Vagina (tissue), 2 donors: ENCODE measurements at regions not wholly inside any gene's neighbourhood (a gene's known extent, or its start where the extent isn't known, plus 50 kb on each side); places are given as distances from the start of the nearest gene placed in this dataset.

Experiments used
- DNase-seq, 2 donors: peaks; one replicate each; pipeline ENCODE4 v3.0.0-alpha.2; 2017; ENCODE audit errors: extremely low spot score in 2 of 2
- H3K27ac ChIP-seq: fragments of 200-600 bp; sonication (generic); one replicate; pipeline ENCODE4 v1.5.1; 2019
- H3K27me3 ChIP-seq: fragments of 200-600 bp; sonication (generic); one replicate; pipeline ENCODE4 v1.5.1; 2019
- H3K36me3 ChIP-seq, 2 donors: fragments of 200-600 bp; sonication (generic); one replicate each; pipeline ENCODE4 v1.5.1; 2017 to 2019
- H3K4me1 ChIP-seq: fragments of 200-600 bp; sonication (generic); one replicate; pipeline ENCODE4 v1.5.1; 2019
- H3K4me3 ChIP-seq, 2 donors: fragments of 200-600 bp; sonication (generic); 1 replicate in 1 of 2; 2 replicates in 1 of 2; pipeline ENCODE4 v1.5.1; 2016 to 2019
- H3K9me3 ChIP-seq: fragments of 200-600 bp; sonication (generic); one replicate; pipeline ENCODE4 v1.5.1; 2019
- POLR2A ChIP-seq, 2 donors: fragments of 450-650 bp; IDR thresholded peaks; one replicate each; pipeline ENCODE4 v1.6.1; 2017; ENCODE audit warnings: antibody characterized with exemption in 2 of 2, mild to moderate bottlenecking in 2 of 2, moderate library complexity in 2 of 2
- POLR2AphosphoS5 ChIP-seq, 2 donors: sonication (generic); formaldehyde crosslinking; IDR thresholded peaks; one replicate each; pipeline ENCODE4 v1.9.0; 2017; ENCODE audit warnings: antibody characterized with exemption in 2 of 2, mild to moderate bottlenecking in 2 of 2, low read depth in 1 of 2; ENCODE audit not compliant: insufficient read depth in 1 of 2
- intact Hi-C: fragments of 100-400 bp; cut with DNase I; formaldehyde crosslinking; loops from one replicate; pipeline ENCODE4 v1.15.1; 2023
- TF ChIP-seq, protein P1 (sequence below), 3 experiments: fragments of 450-650 bp in 2 of 3; fragments of 200-600 bp in 1 of 3; sonication (generic) in 1 of 3; IDR thresholded peaks; one replicate each; pipeline ENCODE4 v1.5.1; 2017 to 2019; ENCODE audit warnings: antibody characterized with exemption in 3 of 3, mild to moderate bottlenecking in 2 of 3, moderate library complexity in 2 of 3

- intact Hi-C loops: no loop called here
- no peaks in the 10 kb centered on the region for H3K27me3 ChIP-seq
- H3K36me3 ChIP-seq: no peaks in the 10 kb centered on the region
- no peak overlapping the region for H3K27ac ChIP-seq
- H3K4me3 ChIP-seq: no peak overlapping the region
- no peaks in the 10 kb centered on the region for H3K9me3 ChIP-seq
- TF ChIP-seq POLR2A (IDR thresholded peaks at IDR 0.05) (no peak), POLR2AphosphoS5 (IDR thresholded peaks at IDR 0.05; ENCODE audit: insufficient read depth in 1 of 2, low read depth in 1 of 2) (no peak)
- TF ChIP-seq, protein P1, sequence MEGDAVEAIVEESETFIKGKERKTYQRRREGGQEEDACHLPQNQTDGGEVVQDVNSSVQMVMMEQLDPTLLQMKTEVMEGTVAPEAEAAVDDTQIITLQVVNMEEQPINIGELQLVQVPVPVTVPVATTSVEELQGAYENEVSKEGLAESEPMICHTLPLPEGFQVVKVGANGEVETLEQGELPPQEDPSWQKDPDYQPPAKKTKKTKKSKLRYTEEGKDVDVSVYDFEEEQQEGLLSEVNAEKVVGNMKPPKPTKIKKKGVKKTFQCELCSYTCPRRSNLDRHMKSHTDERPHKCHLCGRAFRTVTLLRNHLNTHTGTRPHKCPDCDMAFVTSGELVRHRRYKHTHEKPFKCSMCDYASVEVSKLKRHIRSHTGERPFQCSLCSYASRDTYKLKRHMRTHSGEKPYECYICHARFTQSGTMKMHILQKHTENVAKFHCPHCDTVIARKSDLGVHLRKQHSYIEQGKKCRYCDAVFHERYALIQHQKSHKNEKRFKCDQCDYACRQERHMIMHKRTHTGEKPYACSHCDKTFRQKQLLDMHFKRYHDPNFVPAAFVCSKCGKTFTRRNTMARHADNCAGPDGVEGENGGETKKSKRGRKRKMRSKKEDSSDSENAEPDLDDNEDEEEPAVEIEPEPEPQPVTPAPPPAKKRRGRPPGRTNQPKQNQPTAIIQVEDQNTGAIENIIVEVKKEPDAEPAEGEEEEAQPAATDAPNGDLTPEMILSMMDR (IDR thresholded peaks at IDR 0.05): no peak
- no peaks in the 10 kb centered on the region for H3K4me1 ChIP-seq
- no peak for DNase-seq
Observed at GRCh38 chr4:175066923-175067627, 148.9 kb downstream of the ADAM29 start.

DNA sequence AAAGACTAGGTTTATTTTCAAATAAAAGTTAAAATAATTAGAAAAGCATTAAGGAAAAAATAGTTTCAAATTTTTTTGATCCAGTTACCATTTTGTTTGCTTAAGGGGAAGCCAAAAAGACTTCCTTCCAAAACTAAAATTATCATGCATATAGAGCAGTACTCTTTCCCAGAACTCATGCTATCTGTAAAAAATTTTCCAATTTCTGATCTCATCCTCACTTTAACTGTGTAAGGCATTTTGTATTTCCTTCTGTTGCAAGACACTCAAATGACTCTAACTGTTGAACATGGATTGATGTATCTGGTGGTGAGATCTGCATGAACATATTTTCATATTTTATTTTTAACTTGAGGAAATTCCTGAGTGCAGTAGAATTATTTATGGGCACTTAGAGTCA is 150.1 kb downstream of the ADAM29 start:
- TF ChIP-seq POLR2AphosphoS5 (IDR thresholded peaks at IDR 0.05; ENCODE audit: insufficient read depth in 1 of 2, low read depth in 1 of 2): no peak
- TF ChIP-seq, protein P1 (IDR thresholded peaks at IDR 0.05): no peak
- TF ChIP-seq POLR2A (IDR thresholded peaks at IDR 0.05): no peak
- Histone ChIP-seq H3K9me3 (no peaks in the 10 kb centered on the region), H3K27ac (no peak overlapping the region), H3K4me3 (no peak overlapping the region), H3K4me1 (no peaks in the 10 kb centered on the region), H3K36me3 (no peaks in the 10 kb centered on the region), H3K27me3 (no peaks in the 10 kb centered on the region)
- no peak for DNase-seq
- intact Hi-C loops: no loop called here

GRCh38 chr4:175070444-175070843 is 152.3 kb downstream of the ADAM29 start:
- Histone ChIP-seq H3K4me1 (no peaks in the 10 kb centered on the region), H3K27me3 (no peaks in the 10 kb centered on the region), H3K4me3 (no peak overlapping the region), H3K27ac (no peak overlapping the region), H3K9me3 (no peaks in the 10 kb centered on the region), H3K36me3 (no peaks in the 10 kb centered on the region)
- intact Hi-C loops: no loop called here
- DNase-seq: no peak
- no peak for TF ChIP-seq POLR2A (IDR thresholded peaks at IDR 0.05)
- TF ChIP-seq, protein P1 (IDR thresholded peaks at IDR 0.05): no peak
- TF ChIP-seq POLR2AphosphoS5 (IDR thresholded peaks at IDR 0.05; ENCODE audit: insufficient read depth in 1 of 2, low read depth in 1 of 2): no peak

DNA sequence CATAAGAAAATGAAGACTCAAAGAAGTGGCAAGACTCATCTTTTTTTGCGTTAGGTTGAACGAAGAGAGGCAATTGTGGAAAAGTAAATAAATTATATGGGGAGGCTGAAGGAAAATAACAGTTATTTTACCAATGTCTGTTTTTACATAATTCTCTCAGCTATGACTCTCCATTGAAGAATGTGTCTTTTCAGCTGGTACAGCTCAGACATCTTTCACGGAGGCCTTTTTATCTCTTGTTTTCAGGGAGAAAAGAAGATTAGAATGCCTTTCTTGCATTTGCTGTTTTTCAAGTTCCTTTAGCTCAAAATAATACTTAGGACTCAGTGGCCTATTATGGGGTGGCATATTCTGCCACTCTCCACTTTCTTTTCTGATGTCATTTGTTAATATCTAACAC is 153.0 kb downstream of the ADAM29 start:
- Histone ChIP-seq H3K9me3 (no peaks in the 10 kb centered on the region), H3K4me3 (no peak overlapping the region), H3K4me1 (no peaks in the 10 kb centered on the region), H3K27me3 (no peaks in the 10 kb centered on the region), H3K36me3 (no peaks in the 10 kb centered on the region), H3K27ac (no peak overlapping the region)
- intact Hi-C loops: no loop called here
- no peak for DNase-seq
- TF ChIP-seq POLR2AphosphoS5 (IDR thresholded peaks at IDR 0.05; ENCODE audit: insufficient read depth in 1 of 2, low read depth in 1 of 2) (no peak), POLR2A (IDR thresholded peaks at IDR 0.05) (no peak)
- TF ChIP-seq, protein P1 (IDR thresholded peaks at IDR 0.05): no peak

GRCh38 chr4:175087145-175087544 is 169.0 kb downstream of the ADAM29 start:
- H3K9me3 ChIP-seq: no peaks in the 10 kb centered on the region
- H3K27me3 ChIP-seq: no peaks in the 10 kb centered on the region
- no peak overlapping the region for H3K27ac ChIP-seq
- no peaks in the 10 kb centered on the region for H3K4me1 ChIP-seq
- no peak for TF ChIP-seq POLR2AphosphoS5 (IDR thresholded peaks at IDR 0.05; ENCODE audit: insufficient read depth in 1 of 2, low read depth in 1 of 2)
- no peak for TF ChIP-seq POLR2A (IDR thresholded peaks at IDR 0.05)
- TF ChIP-seq, protein P1 (IDR thresholded peaks at IDR 0.05): no peak
- H3K36me3 ChIP-seq: no peaks in the 10 kb centered on the region
- intact Hi-C loops: no loop called here
- no peak for DNase-seq
- H3K4me3 ChIP-seq: no peak overlapping the region
